ENCODE measurements at regions not wholly inside any gene's neighbourhood (a gene's known extent, or its start where the extent isn't known, plus 50 kb on each side); places are given as distances from the start of the nearest gene placed in this dataset.

DNA sequence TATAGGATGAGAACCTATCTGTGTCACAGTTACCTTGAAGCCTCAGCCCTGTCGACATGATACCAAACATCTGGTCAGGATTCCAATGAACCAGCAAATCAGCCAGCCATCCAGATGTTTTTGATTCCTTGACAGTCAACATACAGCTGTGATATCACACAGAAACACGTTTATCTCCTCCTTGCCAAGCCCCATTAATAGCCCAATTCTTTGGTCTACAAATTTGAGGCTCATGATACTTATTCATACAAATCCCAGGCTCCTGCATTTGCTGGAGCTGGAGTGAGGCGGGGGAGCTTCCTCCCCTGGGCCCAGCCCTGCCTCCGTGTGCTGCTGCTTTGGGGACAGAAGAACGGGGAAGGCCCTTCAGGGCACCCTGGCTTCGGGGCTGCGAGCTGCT lies 611.6 kb upstream of the SALL3 start:
- no peaks in the 10 kb centered on the region for H3K9me3 Mint-ChIP-seq (ENCODE audit: low read depth)
- H3K27ac Mint-ChIP-seq: no peak overlapping the region
- DNase-seq (ENCODE audit: low spot score, unreplicated experiment): no peak
- TF ChIP-seq, protein P1, sequence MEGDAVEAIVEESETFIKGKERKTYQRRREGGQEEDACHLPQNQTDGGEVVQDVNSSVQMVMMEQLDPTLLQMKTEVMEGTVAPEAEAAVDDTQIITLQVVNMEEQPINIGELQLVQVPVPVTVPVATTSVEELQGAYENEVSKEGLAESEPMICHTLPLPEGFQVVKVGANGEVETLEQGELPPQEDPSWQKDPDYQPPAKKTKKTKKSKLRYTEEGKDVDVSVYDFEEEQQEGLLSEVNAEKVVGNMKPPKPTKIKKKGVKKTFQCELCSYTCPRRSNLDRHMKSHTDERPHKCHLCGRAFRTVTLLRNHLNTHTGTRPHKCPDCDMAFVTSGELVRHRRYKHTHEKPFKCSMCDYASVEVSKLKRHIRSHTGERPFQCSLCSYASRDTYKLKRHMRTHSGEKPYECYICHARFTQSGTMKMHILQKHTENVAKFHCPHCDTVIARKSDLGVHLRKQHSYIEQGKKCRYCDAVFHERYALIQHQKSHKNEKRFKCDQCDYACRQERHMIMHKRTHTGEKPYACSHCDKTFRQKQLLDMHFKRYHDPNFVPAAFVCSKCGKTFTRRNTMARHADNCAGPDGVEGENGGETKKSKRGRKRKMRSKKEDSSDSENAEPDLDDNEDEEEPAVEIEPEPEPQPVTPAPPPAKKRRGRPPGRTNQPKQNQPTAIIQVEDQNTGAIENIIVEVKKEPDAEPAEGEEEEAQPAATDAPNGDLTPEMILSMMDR (IDR thresholded peaks at IDR 0.05; ENCODE audit: unreplicated experiment): no peak
- H3K36me3 Mint-ChIP-seq (ENCODE audit: insufficient read depth): no peaks in the 10 kb centered on the region
- peaks cover 1% of the 10 kb centered on the region for H3K4me1 Mint-ChIP-seq (ENCODE audit: low read depth)
- H3K4me3 Mint-ChIP-seq (ENCODE audit: low read depth): no peak overlapping the region
- no peaks in the 10 kb centered on the region for H3K27me3 Mint-ChIP-seq

DNA sequence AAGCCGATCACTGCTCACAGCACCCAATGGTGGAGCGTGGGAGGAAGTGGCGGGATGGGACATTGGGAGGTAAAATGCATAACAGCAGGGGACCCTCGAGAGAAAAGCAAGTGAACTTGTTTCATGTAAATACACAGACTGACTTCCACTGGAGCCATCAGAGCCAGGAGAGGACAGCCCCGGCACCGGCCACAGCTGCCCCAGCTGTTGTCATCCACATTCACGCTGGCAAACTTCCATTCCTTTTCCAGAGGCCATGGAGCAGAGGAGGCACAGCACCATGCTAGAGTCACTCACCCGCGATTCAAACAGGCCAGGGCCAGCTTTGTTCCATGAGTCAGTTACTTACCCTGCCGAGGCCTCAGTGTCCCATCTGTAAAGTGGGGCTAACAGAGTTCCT lies 610.9 kb upstream of the SALL3 start:
- Mint-ChIP-seq H3K27me3 (no peaks in the 10 kb centered on the region), H3K36me3 (ENCODE audit: insufficient read depth) (no peaks in the 10 kb centered on the region), H3K27ac (no peak overlapping the region), H3K4me3 (ENCODE audit: low read depth) (no peak overlapping the region), H3K4me1 (ENCODE audit: low read depth) (peaks cover 1% of the 10 kb centered on the region), H3K9me3 (ENCODE audit: low read depth) (peaks cover 2% of the 10 kb centered on the region)
- TF ChIP-seq, protein P1 (IDR thresholded peaks at IDR 0.05; ENCODE audit: unreplicated experiment): no peak
- DNase-seq (ENCODE audit: low spot score, unreplicated experiment): no peak

DNA sequence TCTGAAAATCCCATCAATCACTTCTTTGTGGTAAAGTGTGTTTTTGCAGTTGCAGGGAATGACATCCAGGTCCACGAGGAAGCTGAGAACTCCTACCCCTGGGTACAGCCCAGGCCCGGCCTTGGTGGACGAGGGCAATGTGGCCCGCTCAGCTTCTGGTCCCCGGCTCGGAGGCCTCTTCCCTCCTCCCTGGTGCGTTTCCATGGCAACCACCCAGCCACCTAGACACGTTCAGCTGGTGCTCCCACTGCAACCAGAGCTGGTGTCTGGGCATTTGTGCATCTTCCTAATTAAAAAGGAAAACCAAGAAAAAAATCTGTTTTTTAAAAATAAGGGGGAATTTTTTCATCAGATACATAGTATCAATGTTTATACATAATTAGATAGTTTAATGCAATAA lies 603.6 kb upstream of the SALL3 start:
- Mint-ChIP-seq H3K9me3 (ENCODE audit: low read depth) (peaks cover 2% of the 10 kb centered on the region), H3K27ac (no peak overlapping the region), H3K27me3 (peaks cover 9% of the 10 kb centered on the region), H3K4me3 (ENCODE audit: low read depth) (no peak overlapping the region), H3K36me3 (ENCODE audit: insufficient read depth) (no peaks in the 10 kb centered on the region), H3K4me1 (ENCODE audit: low read depth) (no peaks in the 10 kb centered on the region)
- no peak for DNase-seq (ENCODE audit: low spot score, unreplicated experiment)
- TF ChIP-seq, protein P1 (IDR thresholded peaks at IDR 0.05; ENCODE audit: unreplicated experiment): no peak

DNA sequence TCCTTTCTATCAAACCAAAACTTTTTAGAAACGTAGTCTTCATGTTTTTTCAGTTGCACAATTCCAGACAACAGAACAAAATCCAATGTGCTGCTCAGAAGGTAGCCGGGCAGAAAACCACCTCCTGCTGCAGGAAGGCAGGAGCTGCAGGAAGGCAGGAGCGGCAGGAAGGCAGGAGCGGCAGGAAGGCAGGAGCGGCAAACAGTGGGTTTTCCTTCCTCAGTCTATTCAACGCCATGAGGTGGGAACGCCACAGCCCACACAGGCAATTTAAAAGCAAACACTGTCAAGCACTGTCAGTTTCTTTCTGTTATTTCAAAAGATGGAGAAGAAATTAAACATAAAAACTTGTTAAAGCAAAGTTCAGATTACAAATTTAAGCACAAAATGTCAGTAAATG lies 601.2 kb upstream of the SALL3 start:
- peaks cover 2% of the 10 kb centered on the region for H3K9me3 Mint-ChIP-seq (ENCODE audit: low read depth)
- H3K36me3 Mint-ChIP-seq (ENCODE audit: insufficient read depth): no peaks in the 10 kb centered on the region
- no peak for DNase-seq (ENCODE audit: low spot score, unreplicated experiment)
- no peak overlapping the region for H3K27ac Mint-ChIP-seq
- no peaks in the 10 kb centered on the region for H3K4me1 Mint-ChIP-seq (ENCODE audit: low read depth)
- H3K27me3 Mint-ChIP-seq: peaks cover 9% of the 10 kb centered on the region
- no peak overlapping the region for H3K4me3 Mint-ChIP-seq (ENCODE audit: low read depth)
- TF ChIP-seq, protein P1 (IDR thresholded peaks at IDR 0.05; ENCODE audit: unreplicated experiment): no peak

DNA sequence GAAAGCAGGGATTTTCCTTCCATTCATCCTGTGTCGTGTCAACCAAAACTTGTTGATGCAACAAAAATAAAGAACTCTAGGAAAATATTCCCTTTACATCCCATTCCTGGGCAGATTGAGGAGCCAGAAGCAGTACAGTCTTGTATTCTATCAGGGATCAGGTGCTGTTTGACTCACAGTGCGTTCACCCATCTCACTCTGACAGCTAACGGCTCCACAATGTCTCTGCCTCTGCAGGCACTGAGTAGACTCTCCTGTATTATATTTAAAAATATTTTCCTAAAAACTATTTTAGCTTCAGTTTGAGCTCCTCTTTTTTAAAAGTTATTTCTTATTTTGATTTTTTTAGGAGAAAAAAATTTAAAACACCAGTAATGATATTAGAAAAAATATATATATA lies 600.6 kb upstream of the SALL3 start:
- H3K4me3 Mint-ChIP-seq (ENCODE audit: low read depth): no peak overlapping the region
- no peaks in the 10 kb centered on the region for H3K4me1 Mint-ChIP-seq (ENCODE audit: low read depth)
- TF ChIP-seq, protein P1 (IDR thresholded peaks at IDR 0.05; ENCODE audit: unreplicated experiment): no peak
- H3K27ac Mint-ChIP-seq: no peak overlapping the region
- H3K36me3 Mint-ChIP-seq (ENCODE audit: insufficient read depth): no peaks in the 10 kb centered on the region
- H3K9me3 Mint-ChIP-seq (ENCODE audit: low read depth): no peaks in the 10 kb centered on the region
- peaks cover 9% of the 10 kb centered on the region for H3K27me3 Mint-ChIP-seq
- no peak for DNase-seq (ENCODE audit: low spot score, unreplicated experiment)
